ENCODE measurements at regions not wholly inside any gene's neighbourhood (a gene's known extent, or its start where the extent isn't known, plus 50 kb on each side); places are given as distances from the start of the nearest gene placed in this dataset.

DNA sequence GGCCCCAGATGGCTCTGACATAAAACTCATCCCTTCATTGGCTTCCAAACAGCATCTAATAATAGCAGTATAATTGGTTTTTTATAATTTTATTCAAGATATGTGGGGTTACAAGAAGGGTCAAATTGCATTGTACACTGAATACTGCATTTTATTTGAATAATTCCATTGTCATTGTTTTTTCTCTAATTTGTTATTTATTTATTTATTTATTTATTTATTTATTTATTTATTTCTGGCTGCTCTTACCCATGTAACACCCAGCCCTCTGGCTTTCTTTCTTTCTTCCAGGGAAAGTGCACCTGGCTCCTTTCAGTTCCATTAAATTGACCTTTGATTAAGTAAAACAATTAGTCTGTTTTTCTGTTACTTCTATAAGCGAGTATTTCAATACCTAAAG lies 210.1 kb downstream of the CDH9 start:
- Histone ChIP-seq H3K4me1 (ENCODE audit: insufficient read depth, insufficient read length) (no peaks in the 10 kb centered on the region), H3K9ac (ENCODE audit: insufficient read length, low read depth) (no peak overlapping the region), H3K27me3 (ENCODE audit: insufficient read depth, insufficient read length) (no peaks in the 10 kb centered on the region), H3K36me3 (ENCODE audit: insufficient read depth, insufficient read length, low read length) (no peaks in the 10 kb centered on the region), H3K4me3 (ENCODE audit: insufficient read length, low read depth) (no peak overlapping the region), H3K9me3 (ENCODE audit: insufficient read depth, low read length) (no peaks in the 10 kb centered on the region; the same call in 1 of the 2 replicates)
- no peak for TF ChIP-seq SUZ12 (IDR thresholded peaks at IDR 0.05; ENCODE audit: extremely low read depth, insufficient read depth, insufficient read length)
- no peak for TF ChIP-seq ZNF274 (IDR thresholded peaks at IDR 0.05; ENCODE audit: low read depth, low read length)
- TF ChIP-seq YY1 (IDR thresholded peaks at IDR 0.05; ENCODE audit: insufficient read depth, insufficient read length): no peak
- DNase-seq (ENCODE audit: low read depth, low spot score): no peak

DNA sequence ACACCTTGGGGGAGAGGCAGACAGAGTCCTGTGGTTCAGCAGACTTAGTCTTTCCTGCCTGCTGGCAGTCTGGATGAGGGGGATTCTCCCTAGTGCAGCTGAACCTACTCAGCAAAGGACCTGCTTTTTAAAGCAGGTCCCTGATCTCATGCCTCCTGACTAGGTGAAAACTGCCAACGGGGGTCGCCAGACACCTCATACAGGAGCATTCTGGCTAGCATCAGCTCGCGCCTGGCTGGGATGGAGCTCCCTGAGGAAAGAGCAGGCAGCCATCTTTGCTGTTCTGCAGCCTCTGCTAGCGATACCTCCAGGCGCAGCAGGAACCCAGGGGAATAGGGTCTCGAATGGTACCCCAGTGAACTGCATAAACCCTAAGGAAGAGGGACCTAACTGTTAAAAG lies 225.2 kb downstream of the CDH9 start:
- H3K9ac ChIP-seq (ENCODE audit: insufficient read length, low read depth): no peak overlapping the region
- no peaks in the 10 kb centered on the region for H3K9me3 ChIP-seq (ENCODE audit: insufficient read depth, low read length)
- H3K36me3 ChIP-seq (ENCODE audit: insufficient read depth, insufficient read length, low read length): no peaks in the 10 kb centered on the region
- no peak overlapping the region for H3K4me3 ChIP-seq (ENCODE audit: insufficient read length, low read depth)
- DNase-seq (ENCODE audit: low read depth, low spot score): no peak
- TF ChIP-seq ZNF274 (IDR thresholded peaks at IDR 0.05; ENCODE audit: low read depth, low read length) (no peak), SUZ12 (IDR thresholded peaks at IDR 0.05; ENCODE audit: extremely low read depth, insufficient read depth, insufficient read length) (no peak)
- H3K27me3 ChIP-seq (ENCODE audit: insufficient read depth, insufficient read length): no peaks in the 10 kb centered on the region
- no peaks in the 10 kb centered on the region for H3K4me1 ChIP-seq (ENCODE audit: insufficient read depth, insufficient read length)

DNA sequence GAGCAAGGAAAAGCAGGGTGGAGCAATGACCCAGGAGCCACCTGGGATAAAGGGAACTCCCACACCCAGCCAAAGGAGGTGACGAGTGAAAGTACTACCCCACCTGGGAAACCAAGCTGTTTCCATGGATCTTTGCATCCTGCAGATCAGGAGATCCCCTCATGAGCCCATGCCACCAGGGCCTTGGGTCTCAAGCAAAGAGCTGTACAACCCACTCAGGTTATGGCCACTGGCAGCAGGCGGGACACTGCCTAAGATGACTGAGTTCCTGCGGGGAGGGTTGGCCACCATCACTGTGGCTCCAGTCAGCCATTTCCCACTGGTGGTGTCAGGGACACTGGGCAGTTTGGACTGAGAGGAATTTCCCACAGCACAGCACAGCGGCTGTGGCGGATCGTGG lies 225.7 kb downstream of the CDH9 start:
- Histone ChIP-seq H3K27me3 (ENCODE audit: insufficient read depth, insufficient read length) (no peaks in the 10 kb centered on the region), H3K4me1 (ENCODE audit: insufficient read depth, insufficient read length) (no peaks in the 10 kb centered on the region), H3K9me3 (ENCODE audit: insufficient read depth, low read length) (no peaks in the 10 kb centered on the region), H3K9ac (ENCODE audit: insufficient read length, low read depth) (no peak overlapping the region), H3K4me3 (ENCODE audit: insufficient read length, low read depth) (no peak overlapping the region), H3K36me3 (ENCODE audit: insufficient read depth, insufficient read length, low read length) (no peaks in the 10 kb centered on the region)
- TF ChIP-seq SUZ12 (IDR thresholded peaks at IDR 0.05; ENCODE audit: extremely low read depth, insufficient read depth, insufficient read length) (no peak), ZNF274 (IDR thresholded peaks at IDR 0.05; ENCODE audit: low read depth, low read length) (no peak), YY1 (IDR thresholded peaks at IDR 0.05; ENCODE audit: insufficient read depth, insufficient read length) (no peak)
- no peak for DNase-seq (ENCODE audit: low read depth, low spot score)

DNA sequence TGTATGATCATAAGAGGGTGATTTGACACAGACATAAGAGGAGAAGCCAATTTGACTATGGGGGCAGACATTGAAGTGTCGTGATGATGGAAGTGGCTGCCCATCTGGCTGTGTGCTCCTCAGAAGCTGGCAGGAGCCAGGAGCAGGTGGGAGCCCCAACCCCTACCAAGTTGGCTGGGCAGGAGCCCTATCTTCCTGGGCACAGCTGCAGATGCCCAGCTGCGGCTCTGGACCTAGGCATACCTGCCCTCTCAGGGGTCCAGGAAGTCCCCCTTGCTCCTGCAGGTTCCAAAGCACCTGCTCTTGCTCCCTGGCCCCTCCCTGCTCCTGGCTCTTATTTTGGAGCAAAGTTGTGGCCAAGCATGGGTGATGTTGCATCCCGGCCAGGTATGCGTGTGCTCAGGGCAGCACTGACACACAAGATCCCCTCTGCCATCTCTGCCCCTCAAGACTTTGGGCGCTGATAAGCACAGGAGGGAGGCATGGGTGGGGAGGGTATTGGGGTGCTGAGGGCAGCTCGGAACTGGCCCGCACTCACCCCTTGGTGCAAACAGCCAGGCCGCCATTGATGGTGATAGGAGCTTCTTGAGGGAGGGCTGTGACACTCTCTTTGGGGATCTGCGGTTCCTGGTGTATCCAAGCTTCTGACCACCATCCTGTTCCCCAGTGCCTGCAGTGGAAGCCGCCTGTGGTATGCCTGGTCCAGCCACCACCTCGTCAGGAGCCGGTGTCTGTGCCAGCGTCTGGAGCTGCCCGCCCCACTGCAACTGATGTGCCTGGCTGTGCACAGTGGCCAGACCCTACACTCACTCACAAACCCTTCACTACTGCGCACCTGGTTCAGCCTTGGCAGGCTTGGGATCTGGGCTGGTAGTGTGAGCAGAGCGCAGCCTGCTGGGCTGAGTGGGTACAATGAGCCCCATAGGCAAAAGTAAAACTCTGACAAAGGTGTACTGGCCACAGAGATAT lies 230.9 kb downstream of the CDH9 start:
- TF ChIP-seq SUZ12 (IDR thresholded peaks at IDR 0.05; ENCODE audit: extremely low read depth, insufficient read depth, insufficient read length): no peak
- no peak for TF ChIP-seq YY1 (IDR thresholded peaks at IDR 0.05; ENCODE audit: insufficient read depth, insufficient read length)
- no peak for TF ChIP-seq ZNF274 (IDR thresholded peaks at IDR 0.05; ENCODE audit: low read depth, low read length)
- H3K9ac ChIP-seq (ENCODE audit: insufficient read length, low read depth): no peak overlapping the region
- no peaks in the 10 kb centered on the region for H3K36me3 ChIP-seq (ENCODE audit: insufficient read depth, insufficient read length, low read length)
- peaks cover 6% of the 10 kb centered on the region; the same call in 1 of the 2 replicates for H3K9me3 ChIP-seq (ENCODE audit: insufficient read depth, low read length)
- H3K27me3 ChIP-seq (ENCODE audit: insufficient read depth, insufficient read length): no peaks in the 10 kb centered on the region
- H3K4me3 ChIP-seq (ENCODE audit: insufficient read length, low read depth): no peak overlapping the region
- no peaks in the 10 kb centered on the region for H3K4me1 ChIP-seq (ENCODE audit: insufficient read depth, insufficient read length)
- DNase-seq (ENCODE audit: low read depth, low spot score): no peak

DNA sequence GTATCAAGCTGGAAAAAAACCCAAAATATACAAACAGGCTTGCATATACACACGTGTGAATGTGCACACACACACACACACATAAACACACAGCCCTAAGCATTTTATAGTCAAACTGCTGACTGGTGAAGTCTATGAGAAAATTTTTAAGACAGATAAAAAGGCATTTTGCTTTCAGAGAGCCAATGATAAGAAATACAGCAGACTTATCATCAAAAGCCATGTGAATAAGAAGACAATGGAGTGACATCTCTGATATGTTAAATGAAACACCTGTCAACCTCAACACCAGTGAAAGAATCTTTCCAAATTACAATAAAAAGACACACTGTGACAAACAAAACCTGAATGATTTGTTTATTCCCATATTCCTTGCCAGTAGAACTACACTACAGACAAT lies 233.3 kb downstream of the CDH9 start:
- no peak for TF ChIP-seq ZNF274 (IDR thresholded peaks at IDR 0.05; ENCODE audit: low read depth, low read length)
- TF ChIP-seq SUZ12 (IDR thresholded peaks at IDR 0.05; ENCODE audit: extremely low read depth, insufficient read depth, insufficient read length): no peak
- no peak for TF ChIP-seq YY1 (IDR thresholded peaks at IDR 0.05; ENCODE audit: insufficient read depth, insufficient read length)
- H3K9me3 ChIP-seq (ENCODE audit: insufficient read depth, low read length): peaks cover 6% of the 10 kb centered on the region; the same call in 1 of the 2 replicates
- H3K9ac ChIP-seq (ENCODE audit: insufficient read length, low read depth): no peak overlapping the region
- no peak for DNase-seq (ENCODE audit: low read depth, low spot score)
- no peaks in the 10 kb centered on the region for H3K36me3 ChIP-seq (ENCODE audit: insufficient read depth, insufficient read length, low read length)
- H3K4me1 ChIP-seq (ENCODE audit: insufficient read depth, insufficient read length): no peaks in the 10 kb centered on the region
- no peaks in the 10 kb centered on the region for H3K27me3 ChIP-seq (ENCODE audit: insufficient read depth, insufficient read length)
- H3K4me3 ChIP-seq (ENCODE audit: insufficient read length, low read depth): no peak overlapping the region

DNA sequence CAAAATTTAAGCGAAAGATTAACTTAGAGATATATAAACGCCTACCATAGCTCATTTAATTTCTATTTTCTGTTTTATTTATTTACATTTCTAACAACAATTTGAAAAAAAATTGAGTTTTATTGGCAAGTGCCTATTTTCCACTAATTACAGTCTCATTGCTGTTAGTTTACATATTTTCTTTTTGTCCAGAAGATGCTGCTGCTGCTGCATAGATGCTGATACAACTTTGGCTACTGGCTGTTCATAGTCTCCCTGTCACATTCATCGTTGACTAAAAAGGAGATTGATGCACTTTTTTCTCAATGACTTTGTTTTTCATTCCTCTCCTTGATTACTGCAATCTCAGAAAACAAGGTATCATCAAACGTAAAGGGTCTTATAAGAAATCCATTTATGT lies 235.4 kb downstream of the CDH9 start:
- no peaks in the 10 kb centered on the region for H3K27me3 ChIP-seq (ENCODE audit: insufficient read depth, insufficient read length)
- no peaks in the 10 kb centered on the region for H3K36me3 ChIP-seq (ENCODE audit: insufficient read depth, insufficient read length, low read length)
- no peaks in the 10 kb centered on the region for H3K4me1 ChIP-seq (ENCODE audit: insufficient read depth, insufficient read length)
- DNase-seq (ENCODE audit: low read depth, low spot score): no peak
- H3K9me3 ChIP-seq (ENCODE audit: insufficient read depth, low read length): peaks cover 6% of the 10 kb centered on the region; the same call in 1 of the 2 replicates
- TF ChIP-seq SUZ12 (IDR thresholded peaks at IDR 0.05; ENCODE audit: extremely low read depth, insufficient read depth, insufficient read length) (no peak), YY1 (IDR thresholded peaks at IDR 0.05; ENCODE audit: insufficient read depth, insufficient read length) (no peak), ZNF274 (IDR thresholded peaks at IDR 0.05; ENCODE audit: low read depth, low read length) (no peak)
- no peak overlapping the region for H3K4me3 ChIP-seq (ENCODE audit: insufficient read length, low read depth)
- H3K9ac ChIP-seq (ENCODE audit: insufficient read length, low read depth): no peak overlapping the region

DNA sequence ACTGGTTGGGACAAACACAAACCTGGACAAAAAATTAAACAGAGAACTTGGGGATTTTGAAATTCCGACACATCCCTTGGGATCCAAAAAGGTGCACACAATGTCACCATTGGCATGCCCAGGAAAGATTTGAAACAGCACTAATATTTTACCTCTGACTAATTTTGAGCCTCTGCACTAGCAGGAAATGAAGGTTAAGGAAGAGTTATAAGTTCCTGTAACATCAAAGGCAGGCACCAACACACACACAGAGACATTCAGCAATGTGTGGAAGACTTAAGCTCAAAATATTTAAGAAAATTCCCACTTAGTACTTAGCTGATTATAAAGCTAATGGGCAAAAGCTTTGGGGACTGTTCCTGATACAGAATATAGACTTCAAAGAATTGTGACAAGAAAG lies 247.0 kb downstream of the CDH9 start:
- Histone ChIP-seq H3K4me1 (ENCODE audit: insufficient read depth, insufficient read length) (no peaks in the 10 kb centered on the region), H3K4me3 (ENCODE audit: insufficient read length, low read depth) (no peak overlapping the region), H3K27me3 (ENCODE audit: insufficient read depth, insufficient read length) (no peaks in the 10 kb centered on the region), H3K9ac (ENCODE audit: insufficient read length, low read depth) (no peak overlapping the region), H3K36me3 (ENCODE audit: insufficient read depth, insufficient read length, low read length) (no peaks in the 10 kb centered on the region), H3K9me3 (ENCODE audit: insufficient read depth, low read length) (no peaks in the 10 kb centered on the region)
- no peak for DNase-seq (ENCODE audit: low read depth, low spot score)
- TF ChIP-seq SUZ12 (IDR thresholded peaks at IDR 0.05; ENCODE audit: extremely low read depth, insufficient read depth, insufficient read length) (no peak), ZNF274 (IDR thresholded peaks at IDR 0.05; ENCODE audit: low read depth, low read length) (no peak)

Data from NT2/D1 (cell line).